HepG2 (cell line): ENCODE measurements at regions not wholly inside any gene's neighbourhood (a gene's known extent, or its start where the extent isn't known, plus 50 kb on each side); places are given as distances from the start of the nearest gene placed in this dataset.

ENCODE experiments used
- CCDC6 ChIP-seq: sonication (generic); formaldehyde crosslinking; IDR thresholded peaks from 2 replicates; pipeline ENCODE4 v1.8.1; 2022; ENCODE audit warnings: mild to moderate bottlenecking, missing genetic modification reagents, moderate library complexity
- CREM ChIP-seq, 2 experiments: sonication (generic) in 1 of 2; formaldehyde crosslinking in 1 of 2; IDR thresholded peaks; 2 replicates each; pipeline versions ENCODE4 v1.4.0 to v1.6.1; 2016 to 2020; ENCODE audit warnings: antibody characterized with exemption in 1 of 2, mild to moderate bottlenecking in 1 of 2, missing genetic modification reagents in 1 of 2
- ELF3 ChIP-seq: IDR thresholded peaks from 2 replicates; pipeline ENCODE4 v1.6.1; 2016; ENCODE audit warnings: missing genetic modification reagents, missing compliant biosample characterization
- ETV5 ChIP-seq: IDR thresholded peaks from 2 replicates; pipeline ENCODE4 v1.6.1; 2018; ENCODE audit warnings: missing biosample characterization, missing genetic modification reagents, inconsistent platforms, borderline replicate concordance
- FOXP1 ChIP-seq, 2 experiments: fragments of 450-650 bp in 1 of 2; IDR thresholded peaks; 2 replicates each; pipeline ENCODE4 v1.6.1; 2017 to 2018; ENCODE audit warnings: antibody characterized with exemption in 1 of 2
- MTA3 ChIP-seq: sonication (generic); formaldehyde crosslinking; IDR thresholded peaks from 2 replicates; pipeline ENCODE4 v1.4.0; 2020; ENCODE audit warnings: missing genetic modification reagents
- MYNN ChIP-seq: sonication (generic); formaldehyde crosslinking; IDR thresholded peaks from 2 replicates; pipeline ENCODE4 v1.4.0; 2020; ENCODE audit warnings: mild to moderate bottlenecking, low read depth, missing genetic modification reagents
- NFIB ChIP-seq: sonication (generic); formaldehyde crosslinking; IDR thresholded peaks from 2 replicates; pipeline ENCODE4 v1.9.0; 2021; ENCODE audit warnings: missing genetic modification reagents, mild to moderate bottlenecking, borderline replicate concordance
- NR1H2 ChIP-seq: sonication (generic); formaldehyde crosslinking; IDR thresholded peaks from 2 replicates; pipeline ENCODE4 v1.8.1; 2022; ENCODE audit warnings: low read depth, missing genetic modification reagents, borderline replicate concordance
- RNF2 ChIP-seq: fragments of 450-650 bp; conservative IDR thresholded peaks from 2 replicates; pipeline ENCODE4 v1.6.1; 2016; ENCODE audit warnings: low read depth
- SOX5 ChIP-seq: IDR thresholded peaks from 2 replicates; pipeline ENCODE4 v1.6.1; 2016; ENCODE audit warnings: borderline replicate concordance
- ZFX ChIP-seq: sonication (generic); formaldehyde crosslinking; IDR thresholded peaks from 2 replicates; pipeline ENCODE4 v1.4.0; 2020; ENCODE audit warnings: mild to moderate bottlenecking, low read depth, missing genetic modification reagents, moderate library complexity
- ZMYM4 ChIP-seq: sonication (generic); formaldehyde crosslinking; IDR thresholded peaks from 2 replicates; pipeline ENCODE4 v1.8.1; 2023; ENCODE audit warnings: mild to moderate bottlenecking, missing genetic modification reagents
- ZNF256 ChIP-seq: sonication (generic); formaldehyde crosslinking; conservative IDR thresholded peaks from 2 replicates; pipeline ENCODE4 v1.4.0; 2020; ENCODE audit warnings: missing genetic modification reagents
- ZNF331 ChIP-seq: sonication (generic); formaldehyde crosslinking; IDR thresholded peaks from 2 replicates; pipeline ENCODE4 v1.4.0; 2020; ENCODE audit warnings: missing genetic modification reagents
- ZNF34 ChIP-seq: sonication (generic); formaldehyde crosslinking; IDR thresholded peaks from 2 replicates; pipeline ENCODE4 v1.4.0; 2020; ENCODE audit warnings: mild to moderate bottlenecking, missing genetic modification reagents, borderline replicate concordance
- ZNF354B ChIP-seq: sonication (generic); formaldehyde crosslinking; IDR thresholded peaks from 2 replicates; pipeline ENCODE4 v1.8.0; 2022; ENCODE audit warnings: mild to moderate bottlenecking, missing genetic modification reagents
- ZNF674 ChIP-seq: sonication (generic); formaldehyde crosslinking; IDR thresholded peaks from 2 replicates; pipeline ENCODE4 v1.5.0; 2020; ENCODE audit warnings: low read depth, mild to moderate bottlenecking, missing genetic modification reagents
- ZNF709 ChIP-seq: sonication (generic); formaldehyde crosslinking; IDR thresholded peaks from 2 replicates; pipeline ENCODE4 v1.5.0; 2020; ENCODE audit warnings: mild to moderate bottlenecking, missing genetic modification reagents
- TF ChIP-seq, protein P1 (sequence below): sonication (generic); formaldehyde crosslinking; IDR thresholded peaks from 2 replicates; pipeline ENCODE4 v1.4.0; 2020; ENCODE audit warnings: missing genetic modification reagents
- TF ChIP-seq, protein P2 (sequence below): sonication (generic); formaldehyde crosslinking; IDR thresholded peaks from 2 replicates; pipeline ENCODE4 v1.4.0; 2020; ENCODE audit warnings: missing genetic modification reagents
- TF ChIP-seq, protein P3 (sequence below): sonication (generic); formaldehyde crosslinking; IDR thresholded peaks from 2 replicates; pipeline ENCODE4 v1.4.0; 2020; ENCODE audit warnings: mild to moderate bottlenecking, missing genetic modification reagents
- TF ChIP-seq, protein P4 (sequence below): sonication (generic); formaldehyde crosslinking; IDR thresholded peaks from 2 replicates; pipeline ENCODE4 v1.5.0; 2020; ENCODE audit warnings: mild to moderate bottlenecking, low read depth, missing genetic modification reagents, borderline replicate concordance

DNA sequence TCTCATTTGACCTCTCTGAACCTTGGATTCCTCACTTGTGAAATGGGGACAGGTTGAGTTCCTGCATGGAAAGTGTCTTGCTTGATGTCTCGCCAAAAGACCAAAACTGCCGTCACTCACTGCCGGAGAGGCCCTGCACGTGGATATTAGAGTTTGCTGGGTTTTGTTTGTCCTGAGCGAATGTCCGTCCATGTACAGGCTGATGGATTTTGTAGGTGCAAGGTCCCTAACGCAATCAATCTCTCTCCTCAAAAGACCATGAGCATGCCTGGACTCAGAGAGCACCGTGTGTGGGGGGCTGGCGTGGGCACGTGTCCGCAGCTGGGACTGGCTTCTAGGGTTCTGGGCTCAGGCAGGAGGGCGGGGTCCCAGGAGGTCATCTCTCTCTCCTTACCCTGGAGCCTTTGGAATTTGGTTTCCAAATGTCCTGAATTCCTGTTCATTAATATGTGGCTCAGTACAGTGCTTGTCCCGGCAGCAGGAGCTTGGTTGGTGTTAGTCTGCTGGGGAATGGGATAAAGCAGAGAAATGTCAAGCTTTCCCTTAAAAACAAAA lies 146.0 kb upstream of the IER5L start (continued):
- TF ChIP-seq MYNN (CRISPR knock-in tag) (no peak), SOX5 (CRISPR knock-in tag) (peak; percentile 59; the same call in 1 of the 2 replicates), NR1H2 (CRISPR knock-in tag) (no peak), CCDC6 (CRISPR knock-in tag) (no peak), CREM (IDR thresholded peaks at IDR 0.05) (0 out of 2 replicates have a peak, but pooled peaks have one; percentile 22), CREM (CRISPR knock-in tag; IDR thresholded peaks at IDR 0.05) (no peak), ELF3 (CRISPR knock-in tag) (0 out of 2 replicates have a peak, but pooled peaks have one; percentile 14), ZFX (CRISPR knock-in tag) (peak; percentile 55), ZNF354B (CRISPR knock-in tag) (no peak), ZMYM4 (CRISPR knock-in tag) (0 out of 2 replicates have a peak, but pooled peaks have one; percentile 5), ZNF709 (CRISPR knock-in tag) (0 out of 2 replicates have a peak, but pooled peaks have one; percentile 40), NFIB (CRISPR knock-in tag) (no peak), MTA3 (CRISPR knock-in tag) (no peak), ZNF331 (CRISPR knock-in tag) (no peak), RNF2 (0 out of 2 replicates have a peak, but pooled peaks have one; percentile 41), ZNF34 (CRISPR knock-in tag) (no peak), FOXP1 (IDR thresholded peaks at IDR 0.05) (no peak), FOXP1 (CRISPR knock-in tag; IDR thresholded peaks at IDR 0.05) (peak; percentile 12; the same call in 1 of the 2 replicates), ZNF256 (no peak), ZNF674 (no peak), ETV5 (peak; percentile 43; the same call in 1 of the 2 replicates)
- TF ChIP-seq, protein P1, sequence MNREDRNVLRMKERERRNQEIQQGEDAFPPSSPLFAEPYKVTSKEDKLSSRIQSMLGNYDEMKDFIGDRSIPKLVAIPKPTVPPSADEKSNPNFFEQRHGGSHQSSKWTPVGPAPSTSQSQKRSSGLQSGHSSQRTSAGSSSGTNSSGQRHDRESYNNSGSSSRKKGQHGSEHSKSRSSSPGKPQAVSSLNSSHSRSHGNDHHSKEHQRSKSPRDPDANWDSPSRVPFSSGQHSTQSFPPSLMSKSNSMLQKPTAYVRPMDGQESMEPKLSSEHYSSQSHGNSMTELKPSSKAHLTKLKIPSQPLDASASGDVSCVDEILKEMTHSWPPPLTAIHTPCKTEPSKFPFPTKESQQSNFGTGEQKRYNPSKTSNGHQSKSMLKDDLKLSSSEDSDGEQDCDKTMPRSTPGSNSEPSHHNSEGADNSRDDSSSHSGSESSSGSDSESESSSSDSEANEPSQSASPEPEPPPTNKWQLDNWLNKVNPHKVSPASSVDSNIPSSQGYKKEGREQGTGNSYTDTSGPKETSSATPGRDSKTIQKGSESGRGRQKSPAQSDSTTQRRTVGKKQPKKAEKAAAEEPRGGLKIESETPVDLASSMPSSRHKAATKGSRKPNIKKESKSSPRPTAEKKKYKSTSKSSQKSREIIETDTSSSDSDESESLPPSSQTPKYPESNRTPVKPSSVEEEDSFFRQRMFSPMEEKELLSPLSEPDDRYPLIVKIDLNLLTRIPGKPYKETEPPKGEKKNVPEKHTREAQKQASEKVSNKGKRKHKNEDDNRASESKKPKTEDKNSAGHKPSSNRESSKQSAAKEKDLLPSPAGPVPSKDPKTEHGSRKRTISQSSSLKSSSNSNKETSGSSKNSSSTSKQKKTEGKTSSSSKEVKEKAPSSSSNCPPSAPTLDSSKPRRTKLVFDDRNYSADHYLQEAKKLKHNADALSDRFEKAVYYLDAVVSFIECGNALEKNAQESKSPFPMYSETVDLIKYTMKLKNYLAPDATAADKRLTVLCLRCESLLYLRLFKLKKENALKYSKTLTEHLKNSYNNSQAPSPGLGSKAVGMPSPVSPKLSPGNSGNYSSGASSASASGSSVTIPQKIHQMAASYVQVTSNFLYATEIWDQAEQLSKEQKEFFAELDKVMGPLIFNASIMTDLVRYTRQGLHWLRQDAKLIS: no peak
- TF ChIP-seq, protein P2, sequence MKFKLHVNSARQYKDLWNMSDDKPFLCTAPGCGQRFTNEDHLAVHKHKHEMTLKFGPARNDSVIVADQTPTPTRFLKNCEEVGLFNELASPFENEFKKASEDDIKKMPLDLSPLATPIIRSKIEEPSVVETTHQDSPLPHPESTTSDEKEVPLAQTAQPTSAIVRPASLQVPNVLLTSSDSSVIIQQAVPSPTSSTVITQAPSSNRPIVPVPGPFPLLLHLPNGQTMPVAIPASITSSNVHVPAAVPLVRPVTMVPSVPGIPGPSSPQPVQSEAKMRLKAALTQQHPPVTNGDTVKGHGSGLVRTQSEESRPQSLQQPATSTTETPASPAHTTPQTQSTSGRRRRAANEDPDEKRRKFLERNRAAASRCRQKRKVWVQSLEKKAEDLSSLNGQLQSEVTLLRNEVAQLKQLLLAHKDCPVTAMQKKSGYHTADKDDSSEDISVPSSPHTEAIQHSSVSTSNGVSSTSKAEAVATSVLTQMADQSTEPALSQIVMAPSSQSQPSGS (CRISPR knock-in tag): 0 out of 2 replicates have a peak, but pooled peaks have one; percentile 25
- TF ChIP-seq, protein P3, sequence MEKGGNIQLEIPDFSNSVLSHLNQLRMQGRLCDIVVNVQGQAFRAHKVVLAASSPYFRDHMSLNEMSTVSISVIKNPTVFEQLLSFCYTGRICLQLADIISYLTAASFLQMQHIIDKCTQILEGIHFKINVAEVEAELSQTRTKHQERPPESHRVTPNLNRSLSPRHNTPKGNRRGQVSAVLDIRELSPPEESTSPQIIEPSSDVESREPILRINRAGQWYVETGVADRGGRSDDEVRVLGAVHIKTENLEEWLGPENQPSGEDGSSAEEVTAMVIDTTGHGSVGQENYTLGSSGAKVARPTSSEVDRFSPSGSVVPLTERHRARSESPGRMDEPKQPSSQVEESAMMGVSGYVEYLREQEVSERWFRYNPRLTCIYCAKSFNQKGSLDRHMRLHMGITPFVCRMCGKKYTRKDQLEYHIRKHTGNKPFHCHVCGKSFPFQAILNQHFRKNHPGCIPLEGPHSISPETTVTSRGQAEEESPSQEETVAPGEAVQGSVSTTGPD (CRISPR knock-in tag): peak; percentile 67; the same call in 1 of the 2 replicates
- TF ChIP-seq, protein P4, sequence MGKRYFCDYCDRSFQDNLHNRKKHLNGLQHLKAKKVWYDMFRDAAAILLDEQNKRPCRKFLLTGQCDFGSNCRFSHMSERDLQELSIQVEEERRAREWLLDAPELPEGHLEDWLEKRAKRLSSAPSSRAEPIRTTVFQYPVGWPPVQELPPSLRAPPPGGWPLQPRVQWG (CRISPR knock-in tag): no peak
